B cell (primary cell): ENCODE measurements at regions not wholly inside any gene's neighbourhood (a gene's known extent, or its start where the extent isn't known, plus 50 kb on each side); places are given as distances from the start of the nearest gene placed in this dataset.

ENCODE experiments used
- ATAC-seq: fragments of 200-7000 bp; cut with Tn5 transposase; one replicate; pipeline ENCODE4 v1.10.0; 2021; ENCODE audit warnings: low read depth, mild to moderate bottlenecking, moderate number of reproducible peaks, moderate library complexity
- CTCF ChIA-PET: fragments of 350-600 bp; sonication (Branson Sonifier 250); formaldehyde crosslinking; loops from one replicate; lab custom pipeline; 2021; ENCODE audit warnings: antibody characterized with exemption, inconsistent platforms; lab: Charles Lee
- POLR2A ChIA-PET: fragments of 350-600 bp; sonication (Branson Sonifier 250); formaldehyde crosslinking; loops from one replicate; lab custom pipeline; 2021; ENCODE audit warnings: antibody characterized with exemption; lab: Charles Lee
- DNase-seq: peaks from one replicate; pipeline ENCODE4 v3.0.0; 2013
- H2AFZ ChIP-seq: 2 replicates; pipeline ENCODE4 v1.6.1; 2012; ENCODE audit warnings: mild to moderate bottlenecking, low read depth, low read length; ENCODE audit not compliant: insufficient read depth, poor library complexity, severe bottlenecking
- H3K27ac ChIP-seq, 2 donors: 1 replicate in 1 of 2; 2 replicates in 1 of 2; pipeline ENCODE4 v1.5.1; 2012 to 2013; ENCODE audit warnings: low read length in 2 of 2, mild to moderate bottlenecking in 2 of 2, moderate library complexity in 1 of 2
- H3K27me3 ChIP-seq, 4 experiments: fragments of 200-600 bp in 1 of 4; sonication (generic) in 1 of 4; replicated peaks in 1 of 4; 1 replicate in 2 of 4; 2 replicates in 2 of 4; pipeline versions ENCODE4 v1.6.1 to v1.7.0; 2013 to 2016; ENCODE audit warnings: low read length in 3 of 4, mild to moderate bottlenecking in 2 of 4, mixed read lengths in 1 of 4, moderate library complexity in 1 of 4; ENCODE audit not compliant: insufficient read depth in 4 of 4, control insufficient read depth in 3 of 4; ENCODE audit errors: control extremely low read depth in 1 of 4
- H3K36me3 ChIP-seq, 2 experiments: replicated peaks in 1 of 2; 1 replicate in 1 of 2; 2 replicates in 1 of 2; pipeline versions ENCODE4 v1.6.1 to v1.7.1; 2013; ENCODE audit warnings: low read length in 1 of 2; ENCODE audit not compliant: insufficient read depth in 2 of 2, control insufficient read depth in 1 of 2; ENCODE audit errors: control extremely low read depth in 1 of 2, extremely low read depth in 1 of 2
- H3K4me1 ChIP-seq, 2 donors: fragments of 200-600 bp in 1 of 2; sonication (generic) in 1 of 2; 1 replicate in 1 of 2; 2 replicates in 1 of 2; pipeline versions ENCODE4 v1.5.1 to v1.6.1; 2013 to 2017; ENCODE audit warnings: low read length in 2 of 2; ENCODE audit not compliant: control insufficient read depth in 2 of 2, insufficient read depth in 2 of 2
- H3K4me2 ChIP-seq: replicated peaks from 2 replicates; pipeline ENCODE3; 2012; ENCODE audit warnings: mild to moderate bottlenecking, low read depth, low read length; ENCODE audit not compliant: poor library complexity, severe bottlenecking
- H3K4me3 ChIP-seq, 5 experiments: fragments of 200-600 bp in 1 of 5; sonication (generic) in 1 of 5; 1 replicate in 3 of 5; 2 replicates in 2 of 5; pipeline versions ENCODE4 v1.5.1 to v1.7.0; 2011 to 2016; ENCODE audit warnings: low read length in 4 of 5, mild to moderate bottlenecking in 4 of 5, low read depth in 2 of 5, control low read depth in 1 of 5, moderate library complexity in 1 of 5; ENCODE audit not compliant: insufficient read depth in 1 of 5; ENCODE audit errors: control extremely low read depth in 1 of 5, extremely low read depth in 1 of 5
- H3K79me2 ChIP-seq: fragments of 200-600 bp; sonication (generic); one replicate; pipeline ENCODE4 v1.6.0; 2016; ENCODE audit warnings: low read length; ENCODE audit not compliant: control insufficient read depth, insufficient read depth
- H3K9ac ChIP-seq: fragments of 200-600 bp; sonication (generic); 2 replicates; pipeline ENCODE4 v1.6.1; 2017; ENCODE audit warnings: mild to moderate bottlenecking, low read length, moderate library complexity
- H3K9me3 ChIP-seq, 3 donors: one replicate each; pipeline versions ENCODE4 v1.6.1 to v1.7.1; 2013; ENCODE audit warnings: low read length in 2 of 3; ENCODE audit not compliant: control insufficient read depth in 2 of 3, insufficient read depth in 1 of 3; ENCODE audit errors: control extremely low read depth in 1 of 3
- H4K20me1 ChIP-seq: 2 replicates; pipeline ENCODE4 v1.6.0; 2012; ENCODE audit warnings: mild to moderate bottlenecking, low read length; ENCODE audit not compliant: insufficient read depth, control insufficient read depth, poor library complexity, severe bottlenecking
- H3K27ac Mint-ChIP-seq: one replicate; pipeline ENCODE4 v1.8.0; 2021; ENCODE audit warnings: mixed read lengths
- H3K27me3 Mint-ChIP-seq: one replicate; pipeline ENCODE4 v1.8.0; 2021; ENCODE audit warnings: mixed read lengths
- H3K4me1 Mint-ChIP-seq: one replicate; pipeline ENCODE4 v1.8.0; 2021; ENCODE audit warnings: mixed read lengths
- H3K4me3 Mint-ChIP-seq: one replicate; pipeline ENCODE4 v1.8.0; 2021; ENCODE audit warnings: mixed read lengths
- H3K9me3 Mint-ChIP-seq: one replicate; pipeline ENCODE4 v1.8.0; 2022; ENCODE audit warnings: mixed read lengths; ENCODE audit not compliant: insufficient read depth
- CTCF ChIP-seq: fragments of 200-600 bp; IDR thresholded peaks from one replicate; pipeline ENCODE4 v1.8.0; 2022; ENCODE audit warnings: antibody characterized with exemption, mild to moderate bottlenecking
- EZH2 ChIP-seq: IDR thresholded peaks from 2 replicates; pipeline ENCODE4 v1.6.1; 2012; ENCODE audit warnings: borderline replicate concordance, low read depth, mild to moderate bottlenecking, moderate library complexity, low read length; ENCODE audit not compliant: insufficient read depth, poor library complexity, severe bottlenecking
- WGBS: methylation state at CpG from one replicate; pipeline ENCODE4 v1.1.5; 2013; ENCODE audit warnings: missing lambda C conversion rate; ENCODE audit not compliant: insufficient coverage; 5-methylcytosine and 5-hydroxymethylcytosine counted together
- intact Hi-C: fragments of 100-400 bp; cut with micrococcal nuclease; formaldehyde crosslinking; loops from one replicate; pipeline ENCODE4 v1.10.0; 2022

- Histone ChIP-seq H3K4me2 (no peak overlapping the region), H3K27me3 (peaks cover 0 to 3% (median under 1%) of the 10 kb centered on the region in 4 experiments), H3K27ac (no peak overlapping the region), H3K4me3 (no peak overlapping the region), H3K36me3 (no peaks in the 10 kb centered on the region), H4K20me1 (no peaks in the 10 kb centered on the region), H3K9me3 (no peaks in the 10 kb centered on the region), H3K79me2 (no peaks in the 10 kb centered on the region), H3K9ac (no peak overlapping the region), H2AFZ (no peak overlapping the region), H3K4me1 (no peaks in the 10 kb centered on the region)
- no peaks in the 10 kb centered on the region for H3K9me3 Mint-ChIP-seq
- H3K27me3 Mint-ChIP-seq: peaks cover 4% of the 10 kb centered on the region
- CTCF ChIA-PET: no interaction called here
- no peak for DNase-seq
- no peak overlapping the region for H3K27ac Mint-ChIP-seq
- no peak overlapping the region for H3K4me3 Mint-ChIP-seq
- POLR2A ChIA-PET: no interaction called here
- intact Hi-C loops: no loop called here
- WGBS: 100% methylated on average over 1 of the region's 1 CpG
- ATAC-seq: no peak
- TF ChIP-seq CTCF: no peak
- no peak for TF ChIP-seq EZH2
- no peaks in the 10 kb centered on the region for H3K4me1 Mint-ChIP-seq
These were observed 527.2 kb downstream of the KCTD16 start for GRCh38 chr5:144697847-144698262.

- intact Hi-C loops: no loop called here
- Mint-ChIP-seq H3K4me3 (no peak overlapping the region), H3K27ac (no peak overlapping the region), H3K4me1 (no peaks in the 10 kb centered on the region), H3K27me3 (peaks cover 4% of the 10 kb centered on the region), H3K9me3 (no peaks in the 10 kb centered on the region)
- Histone ChIP-seq H3K79me2 (no peaks in the 10 kb centered on the region), H3K36me3 (no peaks in the 10 kb centered on the region), H3K9me3 (peaks cover 0 to 3% (median 0%) of the 10 kb centered on the region in 3 donors), H3K27me3 (peaks cover 0 to 3% (median 0%) of the 10 kb centered on the region in 4 experiments), H4K20me1 (no peaks in the 10 kb centered on the region), H3K9ac (no peak overlapping the region), H3K4me1 (no peaks in the 10 kb centered on the region), H3K4me2 (no peak overlapping the region), H3K4me3 (no peak overlapping the region), H3K27ac (no peak overlapping the region), H2AFZ (no peak overlapping the region)
- whole genome bisulfite sequencing: no CpG with 5 or more reads among the region's 3 CpGs
- TF ChIP-seq CTCF: no peak
- no peak for TF ChIP-seq EZH2
- ATAC-seq: no peak
- ChIA-PET CTCF (interaction anchor here (0.7 kb wide), 1 partner anchor 45 kb away, joined by 3 read pairs; no protein-coding TSS in a partner anchor), POLR2A (no interaction called here)
- no peak for DNase-seq
These were observed 521.3 kb downstream of the KCTD16 start for GRCh38 chr5:144691936-144692335.
